ENCODE measurements at regions not wholly inside any gene's neighbourhood (a gene's known extent, or its start where the extent isn't known, plus 50 kb on each side); places are given as distances from the start of the nearest gene placed in this dataset.

- Histone ChIP-seq H3K27me3 (replicated peaks in 1 of 2; ENCODE audit: control insufficient read depth in 2 of 2, insufficient read depth in 2 of 2, low read length in 1 of 2) (no peaks in the 10 kb centered on the region; a peak in 1 of 4 replicates), H3K4me1 (ENCODE audit: control insufficient read depth, insufficient read depth, low read length) (no peaks in the 10 kb centered on the region), H3K36me3 (ENCODE audit: control insufficient read depth in 2 of 2, insufficient read depth in 2 of 2, low read length in 1 of 2) (no peaks in the 10 kb centered on the region), H3K27ac (ENCODE audit: control insufficient read depth, insufficient read depth) (no peak overlapping the region), H4K20me1 (ENCODE audit: control insufficient read depth, insufficient read depth) (no peaks in the 10 kb centered on the region), H2AFZ (ENCODE audit: control insufficient read depth, low read depth, low read length) (no peak overlapping the region), H3K9ac (ENCODE audit: control insufficient read depth, insufficient read depth, low read length) (no peak overlapping the region), H3K4me3 (no peak overlapping the region), H3K4me2 (ENCODE audit: control insufficient read depth, insufficient read depth) (no peak overlapping the region), H3K79me2 (ENCODE audit: control insufficient read depth, insufficient read depth, low read length) (no peaks in the 10 kb centered on the region), H3K9me3 (replicated peaks; ENCODE audit: control insufficient read depth, insufficient read depth, low read length) (peaks cover 2% of the 10 kb centered on the region; the same call in 2 of the 3 replicates)
- ATAC-seq (no peak), FAIRE-seq (no peak), DNase-seq (ENCODE audit: low read depth, low spot score) (no peak)
- ChIA-PET SMC1A (ENCODE audit: uncharacterized antibody, unreplicated experiment) (no interaction called here), RAD21 (ENCODE audit: unreplicated experiment) (no interaction called here), CTCF (no interaction called here), POLR2A (no interaction called here)
- in situ Hi-C loops (cut with MboI), result no loop called here
- no TSS peak for BruUV-seq (replicated peaks)
- TF ChIP-seq SRF (IDR thresholded peaks at IDR 0.05; ENCODE audit: low read depth in 2 of 2, low read length in 2 of 2) (no peak), EZH2 (IDR thresholded peaks at IDR 0.05; ENCODE audit: borderline replicate concordance, control insufficient read depth, low read depth, low read length) (no peak)
- intact Hi-C loops (cut with micrococcal nuclease; ENCODE audit: unreplicated experiment), result no loop called here
- 16% methylated on average over 4 of the region's 4 CpGs for WGBS (ENCODE audit: insufficient coverage, insufficient replicate concordance, low lambda C conversion rate, missing lambda C conversion rate)
Observed at GRCh38 chr12:47556261-47557030, 149.4 kb downstream of the RPAP3 start.

- H3K4me1 ChIP-seq (ENCODE audit: control insufficient read depth, insufficient read depth, low read length), result no peaks in the 10 kb centered on the region
- no peaks in the 10 kb centered on the region for H3K27me3 ChIP-seq (replicated peaks in 1 of 2; ENCODE audit: control insufficient read depth in 2 of 2, insufficient read depth in 2 of 2, low read length in 1 of 2)
- BruUV-seq (replicated peaks), result no TSS peak
- intact Hi-C loops (cut with micrococcal nuclease; ENCODE audit: unreplicated experiment) (no loop called here), in situ Hi-C loops (cut with MboI) (no loop called here)
- H2AFZ ChIP-seq (ENCODE audit: control insufficient read depth, low read depth, low read length), result no peak overlapping the region
- no peak overlapping the region for H3K4me3 ChIP-seq
- peaks cover 2% of the 10 kb centered on the region; the same call in 2 of the 3 replicates for H3K9me3 ChIP-seq (replicated peaks; ENCODE audit: control insufficient read depth, insufficient read depth, low read length)
- POLR2A ChIA-PET, result no interaction called here
- DNase-seq (ENCODE audit: low read depth, low spot score) (no peak), ATAC-seq (no peak), FAIRE-seq (no peak)
- H4K20me1 ChIP-seq (ENCODE audit: control insufficient read depth, insufficient read depth), result no peaks in the 10 kb centered on the region
- no peak overlapping the region for H3K4me2 ChIP-seq (ENCODE audit: control insufficient read depth, insufficient read depth)
- RAD21 ChIA-PET (ENCODE audit: unreplicated experiment), result no interaction called here
- no peaks in the 10 kb centered on the region for H3K79me2 ChIP-seq (ENCODE audit: control insufficient read depth, insufficient read depth, low read length)
- no peak for TF ChIP-seq CEBPB (IDR thresholded peaks at IDR 0.05; ENCODE audit: borderline replicate concordance in 1 of 2, low read depth in 2 of 2, low read length in 2 of 2)
- no peak for TF ChIP-seq FOXM1 (IDR thresholded peaks at IDR 0.05; ENCODE audit: low read depth, low read length)
- TF ChIP-seq NBN (IDR thresholded peaks at IDR 0.05), result no peak
- TF ChIP-seq HDAC2 (IDR thresholded peaks at IDR 0.05), result no peak
- TF ChIP-seq SMAD5 (IDR thresholded peaks at IDR 0.05; ENCODE audit: low read depth), result no peak
- TF ChIP-seq USF1 (IDR thresholded peaks at IDR 0.05; ENCODE audit: borderline replicate concordance, extremely low read length, insufficient read depth, low read depth, low read length), result no peak
- no peak for TF ChIP-seq ATF7 (IDR thresholded peaks at IDR 0.05; ENCODE audit: low read depth)
- TF ChIP-seq HDAC6 (IDR thresholded peaks at IDR 0.05; ENCODE audit: unreplicated experiment), result no peak
- no peak for TF ChIP-seq LARP7 (IDR thresholded peaks at IDR 0.05)
- WGBS (ENCODE audit: insufficient coverage, insufficient replicate concordance, low lambda C conversion rate, missing lambda C conversion rate), result 26% methylated on average over 3 of the region's 3 CpGs
- SMC1A ChIA-PET (ENCODE audit: uncharacterized antibody, unreplicated experiment), result no interaction called here
- CTCF ChIA-PET, result interaction anchor here (0.6 kb wide), 1 partner anchor 26 kb away, joined by 3 read pairs; no protein-coding TSS in a partner anchor
- no peaks in the 10 kb centered on the region for H3K36me3 ChIP-seq (ENCODE audit: control insufficient read depth in 2 of 2, insufficient read depth in 2 of 2, low read length in 1 of 2)
- no peak overlapping the region for H3K9ac ChIP-seq (ENCODE audit: control insufficient read depth, insufficient read depth, low read length)
- H3K27ac ChIP-seq (ENCODE audit: control insufficient read depth, insufficient read depth), result no peak overlapping the region
Observed at GRCh38 chr12:47554046-47554653, 151.7 kb downstream of the RPAP3 start.

Measured in GM12878 (cell line).